HG02571 (cell line): ENCODE measurements at regions not wholly inside any gene's neighbourhood (a gene's known extent, or its start where the extent isn't known, plus 50 kb on each side); places are given as distances from the start of the nearest gene placed in this dataset.
"Not testable (repeated sequence)": the region's sequence is repeated elsewhere in the genome, so short reads cannot be mapped to it uniquely, and the experiment has no call there.

Experiments
- ATAC-seq: cut with Tn5 transposase; IDR thresholded peaks from one replicate; pipeline ENCODE4 v1.9.1; 2021; ENCODE audit warnings: mild to moderate bottlenecking, moderate library complexity; ENCODE audit not compliant: unreplicated experiment

DNA sequence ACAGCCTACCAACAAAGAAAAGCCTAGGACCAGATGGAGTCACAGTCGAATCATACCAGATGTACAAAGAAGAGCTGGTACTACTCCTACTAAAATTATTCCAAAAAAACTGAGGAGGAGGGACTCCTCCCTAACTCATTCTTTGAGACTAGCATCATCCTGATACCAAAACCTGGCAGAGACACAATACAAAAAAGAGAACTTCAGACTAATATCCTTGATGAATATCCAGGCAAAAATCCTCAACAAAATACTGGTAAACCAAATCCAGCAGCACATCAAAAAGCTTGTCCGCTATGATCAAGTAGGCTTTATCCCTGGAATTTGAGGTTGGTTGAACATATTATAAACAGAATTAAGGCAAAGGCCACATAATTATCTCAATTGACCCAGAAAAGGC lies 900.4 kb upstream of the ARRDC3 start:
- no peak for ATAC-seq

- not testable (repeated sequence) for ATAC-seq
Observed at GRCh38 chr5:92271750-92272149, 888.6 kb upstream of the ARRDC3 start.

DNA sequence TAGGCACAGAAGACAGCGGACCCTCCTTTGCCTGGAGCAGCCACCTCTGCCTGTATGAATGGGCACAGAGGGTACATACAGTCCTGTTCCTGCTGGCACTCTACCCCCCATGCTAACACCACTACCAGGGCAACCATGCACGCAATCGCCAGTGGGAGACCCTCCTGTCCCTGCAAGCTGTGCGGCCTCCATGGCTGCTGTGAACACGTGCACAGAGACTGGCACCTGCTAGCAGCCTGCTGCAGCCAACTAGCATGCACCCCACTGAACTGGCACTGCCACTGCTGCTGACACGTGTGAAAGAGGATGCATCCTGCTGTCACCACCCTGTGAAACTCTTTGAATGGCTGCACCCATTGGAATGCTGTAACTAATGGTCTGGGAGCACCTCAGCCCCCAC lies 885.2 kb upstream of the ARRDC3 start:
- no peak for ATAC-seq

- ATAC-seq = no peak
Observed at GRCh38 chr5:92267830-92268229, 884.7 kb upstream of the ARRDC3 start.

GRCh38 chr5:92265804-92266203 lies 882.7 kb upstream of the ARRDC3 start:
- no peak for ATAC-seq

DNA sequence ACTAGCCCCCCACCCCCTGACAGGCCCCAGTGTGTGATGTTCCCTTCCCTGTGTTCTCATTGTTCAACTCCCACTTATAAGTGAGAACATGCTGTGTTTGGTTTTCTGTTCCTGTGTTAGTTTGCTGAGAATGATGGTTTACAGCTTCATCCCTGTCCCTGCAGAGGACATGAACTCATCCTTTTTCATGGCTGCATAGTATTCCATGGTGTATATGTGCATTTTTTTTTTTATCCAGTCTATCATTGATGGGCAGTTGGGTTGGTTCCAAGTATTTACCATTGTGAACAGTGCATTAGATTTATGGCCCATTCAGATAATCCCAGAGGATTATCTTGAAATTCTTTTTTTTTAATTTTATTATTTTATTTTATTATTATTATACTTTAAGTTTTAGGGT lies 872.5 kb upstream of the ARRDC3 start:
- ATAC-seq = not testable (repeated sequence)

DNA sequence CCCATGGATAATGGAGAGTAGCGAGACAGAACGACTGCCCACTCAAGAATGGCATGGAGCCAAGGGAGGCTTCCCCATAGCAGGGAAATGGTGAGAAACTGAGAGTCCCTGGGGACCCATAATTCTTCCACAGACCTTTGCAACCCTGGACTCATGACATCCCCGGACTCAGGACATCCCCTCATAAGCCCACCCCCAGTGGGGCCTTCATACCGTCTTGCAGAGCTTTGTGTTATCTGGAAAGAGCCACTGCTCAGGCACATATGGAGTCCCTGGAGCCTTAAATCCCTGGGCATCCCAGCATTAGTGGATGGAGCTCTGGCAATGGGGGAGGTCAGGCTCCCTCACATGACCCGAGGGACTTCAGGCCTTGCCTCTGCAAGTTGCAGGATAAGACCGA lies 865.4 kb upstream of the ARRDC3 start:
- ATAC-seq = no peak

DNA sequence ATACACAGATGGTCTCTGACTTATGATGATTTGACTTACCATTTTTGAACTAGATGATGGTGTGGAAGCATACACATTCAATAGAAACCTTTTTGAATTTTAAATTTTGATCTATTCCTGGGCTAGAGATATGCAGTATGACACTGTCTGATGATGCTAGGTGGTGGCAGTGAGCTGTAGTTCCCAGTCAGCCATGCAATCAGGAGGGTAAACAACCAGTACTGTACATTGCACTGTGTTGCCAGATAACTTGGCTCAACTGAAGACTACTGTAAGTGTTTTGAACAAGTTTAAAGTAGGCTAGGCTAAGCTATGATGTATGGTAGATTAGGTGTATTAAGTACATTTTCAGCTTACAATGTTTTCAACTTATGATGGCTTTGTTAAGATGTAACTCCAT lies 859.1 kb upstream of the ARRDC3 start:
- ATAC-seq = no peak

GRCh38 chr5:92237896-92238295 lies 854.8 kb upstream of the ARRDC3 start:
- no peak for ATAC-seq

- no peak for ATAC-seq
Observed at GRCh38 chr5:92222449-92222848, 839.3 kb upstream of the ARRDC3 start.

- not testable (repeated sequence) for ATAC-seq
Observed at GRCh38 chr5:92216852-92217251, 833.7 kb upstream of the ARRDC3 start.

GRCh38 chr5:92215116-92215515 lies 832.0 kb upstream of the ARRDC3 start:
- no peak for ATAC-seq

DNA sequence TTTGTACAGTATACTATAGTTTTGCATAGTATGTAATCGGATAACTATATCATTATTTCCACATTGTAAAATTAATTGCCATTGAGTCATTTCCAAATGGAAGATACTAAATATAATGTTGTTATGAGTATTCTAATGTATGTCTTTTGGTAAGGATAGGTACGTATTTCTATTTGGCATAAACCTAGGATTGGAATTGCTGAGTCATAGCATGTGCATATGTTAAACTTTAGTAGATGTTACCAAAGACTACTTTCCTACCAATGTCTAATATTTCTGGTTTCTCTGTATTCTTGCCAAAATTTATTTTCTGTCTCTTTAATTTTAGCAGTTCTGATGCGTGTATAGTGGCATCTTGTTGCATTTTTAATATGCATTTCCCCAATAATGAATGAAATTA lies 825.1 kb upstream of the ARRDC3 start:
- ATAC-seq = no peak

- no peak for ATAC-seq
Observed at GRCh38 chr5:92207151-92207550, 824.0 kb upstream of the ARRDC3 start.

DNA sequence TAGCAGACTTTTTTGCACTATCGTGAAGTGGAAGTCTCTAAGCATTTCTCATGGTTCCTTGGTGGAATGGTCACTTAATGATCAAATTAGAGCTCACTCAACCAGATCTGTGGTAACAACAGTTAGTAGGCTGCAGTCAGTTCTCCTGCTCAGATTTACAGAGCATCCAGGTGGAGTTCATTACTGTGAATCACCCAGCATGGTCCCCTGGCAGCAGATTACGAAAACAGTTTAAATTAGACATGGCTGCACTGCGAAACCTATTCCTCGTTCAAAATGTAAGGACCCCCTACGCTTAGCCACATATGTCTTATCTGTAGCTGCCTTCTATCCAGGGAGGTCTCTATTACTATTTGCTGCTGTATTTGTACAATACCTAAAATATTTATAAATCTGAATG lies 823.6 kb upstream of the ARRDC3 start:
- ATAC-seq = no peak

GRCh38 chr5:92199035-92199434 lies 815.9 kb upstream of the ARRDC3 start:
- not testable (repeated sequence) for ATAC-seq

DNA sequence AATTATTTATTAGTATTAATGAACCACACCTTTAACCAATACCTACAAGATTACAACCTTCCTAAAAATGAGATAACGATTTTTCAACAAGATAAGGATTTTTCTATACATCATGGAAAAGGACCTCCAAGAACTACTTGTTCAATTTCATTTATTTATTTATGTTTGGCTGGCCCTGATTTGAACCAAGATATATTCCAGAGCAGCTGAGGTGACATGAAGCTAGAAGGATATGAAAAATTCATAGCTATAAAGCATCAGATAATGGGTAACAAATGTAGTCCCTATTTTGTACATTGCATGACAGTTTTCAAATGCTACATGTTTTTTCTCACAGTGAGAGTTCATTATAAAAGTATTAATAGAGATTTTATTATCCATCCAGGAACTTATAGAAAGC lies 798.5 kb upstream of the ARRDC3 start:
- no peak for ATAC-seq

DNA sequence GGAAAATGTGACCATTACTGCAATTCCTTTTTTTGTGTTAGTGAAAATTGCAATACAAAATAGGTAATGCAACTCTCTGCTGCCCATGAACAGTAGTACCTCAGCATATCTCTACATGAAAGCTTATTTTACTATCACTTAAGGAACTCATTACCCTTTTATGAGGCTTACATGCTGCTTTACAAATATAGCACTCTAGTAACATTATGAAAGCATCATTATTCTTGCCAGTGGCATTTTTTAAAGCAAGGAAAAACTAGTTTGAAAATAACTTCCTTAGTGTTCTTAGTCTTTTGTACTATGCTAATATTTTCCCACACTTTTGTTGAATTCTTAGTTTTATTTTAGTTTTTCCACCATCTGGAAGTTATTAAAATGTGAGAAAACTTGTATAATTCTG lies 797.3 kb upstream of the ARRDC3 start:
- ATAC-seq = no peak

DNA sequence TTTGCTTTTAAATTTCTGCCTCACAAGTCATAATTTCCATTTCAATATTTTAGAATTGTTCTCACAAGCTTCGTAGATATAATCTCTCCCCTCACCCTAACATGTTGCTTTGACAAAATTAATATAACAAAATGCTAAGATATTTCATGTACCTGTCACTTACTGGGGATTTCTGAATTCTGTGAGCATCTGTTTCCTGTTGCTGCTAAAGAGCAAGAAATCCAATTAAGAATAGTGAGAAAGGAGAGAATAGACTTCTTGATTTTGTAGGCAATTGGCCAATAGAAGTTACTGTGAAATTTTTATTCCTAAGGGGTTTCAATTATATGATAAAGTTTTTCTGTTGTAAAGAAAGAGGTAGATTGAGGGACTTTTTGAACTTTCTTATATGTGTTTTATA lies 796.5 kb upstream of the ARRDC3 start:
- ATAC-seq = no peak

DNA sequence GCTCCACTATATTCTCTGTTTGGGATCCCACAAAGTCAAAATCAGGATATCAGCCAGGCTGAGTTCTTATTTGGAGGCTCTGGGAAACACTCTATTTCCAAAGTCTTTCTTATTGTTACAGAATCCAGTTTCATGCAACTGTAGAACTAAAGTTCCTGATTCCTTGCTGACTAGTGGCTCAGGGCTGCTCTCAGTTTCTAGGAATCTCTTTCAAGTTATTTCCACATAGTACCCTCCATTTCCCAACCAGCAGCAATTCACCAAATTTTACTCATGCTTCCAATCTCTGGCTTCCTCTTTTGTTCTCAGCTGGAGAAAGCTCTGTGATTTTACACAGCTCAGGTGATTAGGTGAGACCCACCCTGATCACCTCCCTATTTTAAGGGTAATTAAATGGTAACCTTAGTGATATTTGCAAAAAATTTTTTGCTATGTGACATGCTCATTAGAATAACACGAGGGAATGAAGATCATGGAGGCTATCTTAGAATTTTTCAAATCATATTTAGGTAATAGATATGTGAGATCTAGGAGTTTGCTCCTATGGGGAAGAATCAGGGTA lies 794.9 kb upstream of the ARRDC3 start:
- no peak for ATAC-seq

GRCh38 chr5:92163906-92164305 lies 780.8 kb upstream of the ARRDC3 start:
- ATAC-seq = no peak

DNA sequence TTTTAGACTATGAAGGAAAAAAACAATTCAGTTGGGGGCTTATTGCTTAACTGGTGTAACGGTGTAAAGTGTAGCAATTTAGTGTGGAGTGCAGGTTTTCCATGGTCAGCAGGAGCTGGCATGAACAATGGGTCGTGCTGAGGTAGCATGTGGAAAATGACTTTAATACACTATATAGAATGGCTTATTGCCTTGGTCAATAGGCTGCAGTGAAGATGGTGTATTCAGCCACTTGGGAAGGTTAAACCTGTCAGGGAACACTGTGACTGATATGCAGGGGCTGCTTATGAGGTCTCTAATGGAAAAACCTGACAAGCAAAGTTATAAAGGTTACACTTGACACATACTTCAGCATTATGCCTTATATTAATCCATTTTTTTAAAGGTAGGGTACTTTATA lies 764.7 kb upstream of the ARRDC3 start:
- no peak for ATAC-seq

- ATAC-seq = no peak
Observed at GRCh38 chr5:92147266-92147665, 764.1 kb upstream of the ARRDC3 start.

DNA sequence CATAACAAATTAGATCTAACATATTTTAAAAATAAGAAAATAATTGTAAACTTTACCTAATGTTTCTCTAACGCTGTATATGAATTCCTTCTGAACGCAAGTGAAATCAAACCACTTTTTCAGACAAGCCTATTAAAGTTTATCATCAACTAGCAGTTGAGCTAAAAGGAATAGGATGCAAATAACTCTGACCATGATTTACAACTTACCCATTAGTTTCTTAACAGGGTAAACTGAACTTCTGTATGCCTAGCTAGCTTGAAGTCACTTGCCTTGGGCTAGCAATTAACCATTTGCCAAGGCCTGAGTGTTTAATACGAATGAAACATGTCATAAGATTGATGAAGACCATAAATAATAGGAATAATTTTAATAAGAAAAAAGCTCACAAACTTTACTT lies 762.7 kb upstream of the ARRDC3 start:
- ATAC-seq = no peak
